Thoracic aorta (tissue), 2 donors: ENCODE measurements at regions not wholly inside any gene's neighbourhood (a gene's known extent, or its start where the extent isn't known, plus 50 kb on each side); places are given as distances from the start of the nearest gene placed in this dataset.
"Not testable (repeated sequence)": the region's sequence is repeated elsewhere in the genome, so short reads cannot be mapped to it uniquely, and the experiment has no call there.

Experiments
- ATAC-seq: fragments of 150-250 bp; one replicate; pipeline ENCODE4 v1.8.0; 2017; ENCODE audit warnings: low read depth; ENCODE audit not compliant: insufficient number of reproducible peaks, low FRiP score
- DNase-seq: peaks from one replicate; pipeline ENCODE4 v3.0.0-alpha.2; 2020; ENCODE audit warnings: low spot score
- H3K27ac ChIP-seq, 2 donors: fragments of 200-600 bp; sonication (generic); 1 replicate in 1 of 2; 2 replicates in 1 of 2; pipeline ENCODE4 v1.5.1; 2016; ENCODE audit warnings: mild to moderate bottlenecking in 2 of 2, moderate library complexity in 2 of 2
- H3K27me3 ChIP-seq: fragments of 200-600 bp; sonication (generic); replicated peaks from 2 replicates; pipeline ENCODE4 v1.6.0; 2016; ENCODE audit warnings: mild to moderate bottlenecking; ENCODE audit not compliant: insufficient read depth
- H3K36me3 ChIP-seq: fragments of 200-600 bp; sonication (generic); one replicate; pipeline ENCODE4 v1.5.1; 2016
- H3K4me1 ChIP-seq, 2 donors: fragments of 200-600 bp; sonication (generic); 1 replicate in 1 of 2; 2 replicates in 1 of 2; pipeline versions ENCODE4 v1.5.1 to v1.6.0; 2016; ENCODE audit warnings: low read depth in 2 of 2, mild to moderate bottlenecking in 1 of 2; ENCODE audit not compliant: control insufficient read depth in 1 of 2
- H3K4me3 ChIP-seq: fragments of 200-600 bp; sonication (generic); 2 replicates; pipeline ENCODE4 v1.5.1; 2016; ENCODE audit warnings: mild to moderate bottlenecking
- H3K9me3 ChIP-seq: fragments of 200-600 bp; sonication (generic); 2 replicates; pipeline ENCODE4 v1.5.1; 2016
- TF ChIP-seq, protein P1 (sequence below): fragments of 200-600 bp; sonication (generic); IDR thresholded peaks from one replicate; pipeline ENCODE4 v1.5.1; 2019; ENCODE audit warnings: antibody characterized with exemption

DNA sequence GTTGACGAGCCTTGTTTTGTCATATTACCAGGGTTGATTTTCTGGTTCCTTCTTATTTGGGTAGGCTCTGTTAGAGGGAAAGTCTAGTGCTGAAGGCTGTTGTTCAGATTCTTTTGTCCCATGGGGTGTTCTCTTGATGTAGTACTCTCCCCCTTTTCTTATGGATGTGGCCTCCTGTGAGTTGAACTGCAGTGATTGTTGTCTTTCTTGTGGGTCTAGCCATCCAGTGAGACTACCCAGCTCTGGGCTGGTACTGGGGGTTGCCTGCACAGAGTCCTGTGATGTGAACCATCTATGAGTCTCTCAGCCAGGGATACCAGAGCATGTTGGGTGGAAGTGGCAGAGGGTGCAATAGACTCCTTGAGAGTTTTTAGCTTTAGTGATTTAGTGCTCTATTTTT lies 680.6 kb downstream of the RFPL4B start:
- H3K4me3 ChIP-seq = no peak overlapping the region
- no peaks in the 10 kb centered on the region for H3K9me3 ChIP-seq
- TF ChIP-seq, protein P1, sequence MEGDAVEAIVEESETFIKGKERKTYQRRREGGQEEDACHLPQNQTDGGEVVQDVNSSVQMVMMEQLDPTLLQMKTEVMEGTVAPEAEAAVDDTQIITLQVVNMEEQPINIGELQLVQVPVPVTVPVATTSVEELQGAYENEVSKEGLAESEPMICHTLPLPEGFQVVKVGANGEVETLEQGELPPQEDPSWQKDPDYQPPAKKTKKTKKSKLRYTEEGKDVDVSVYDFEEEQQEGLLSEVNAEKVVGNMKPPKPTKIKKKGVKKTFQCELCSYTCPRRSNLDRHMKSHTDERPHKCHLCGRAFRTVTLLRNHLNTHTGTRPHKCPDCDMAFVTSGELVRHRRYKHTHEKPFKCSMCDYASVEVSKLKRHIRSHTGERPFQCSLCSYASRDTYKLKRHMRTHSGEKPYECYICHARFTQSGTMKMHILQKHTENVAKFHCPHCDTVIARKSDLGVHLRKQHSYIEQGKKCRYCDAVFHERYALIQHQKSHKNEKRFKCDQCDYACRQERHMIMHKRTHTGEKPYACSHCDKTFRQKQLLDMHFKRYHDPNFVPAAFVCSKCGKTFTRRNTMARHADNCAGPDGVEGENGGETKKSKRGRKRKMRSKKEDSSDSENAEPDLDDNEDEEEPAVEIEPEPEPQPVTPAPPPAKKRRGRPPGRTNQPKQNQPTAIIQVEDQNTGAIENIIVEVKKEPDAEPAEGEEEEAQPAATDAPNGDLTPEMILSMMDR = no peak
- no peak overlapping the region for H3K27ac ChIP-seq
- H3K36me3 ChIP-seq = no peaks in the 10 kb centered on the region
- no peaks in the 10 kb centered on the region for H3K4me1 ChIP-seq
- no peak for ATAC-seq
- H3K27me3 ChIP-seq = no peaks in the 10 kb centered on the region
- no peak for DNase-seq

DNA sequence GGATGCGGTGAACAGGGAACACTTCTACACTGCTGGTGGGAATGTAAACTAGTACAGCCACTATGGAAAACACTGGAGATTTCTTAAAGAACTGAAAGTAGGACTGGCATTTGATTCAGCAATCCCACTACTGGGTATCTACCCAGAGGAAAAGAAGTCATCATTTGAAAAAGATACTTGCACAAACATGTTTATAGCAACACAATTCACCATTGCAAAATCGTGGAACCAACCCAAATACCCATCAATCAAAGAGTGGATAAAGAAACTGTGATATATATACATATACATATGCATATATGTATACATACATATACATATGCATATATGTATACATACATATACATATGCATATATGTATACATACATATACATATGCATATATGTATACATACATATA lies 682.0 kb downstream of the RFPL4B start:
- ATAC-seq, H3K36me3 ChIP-seq, DNase-seq, H3K9me3 ChIP-seq, H3K27me3 ChIP-seq, H3K4me1 ChIP-seq, H3K4me3 ChIP-seq, H3K27ac ChIP-seq: not testable (repeated sequence)

DNA sequence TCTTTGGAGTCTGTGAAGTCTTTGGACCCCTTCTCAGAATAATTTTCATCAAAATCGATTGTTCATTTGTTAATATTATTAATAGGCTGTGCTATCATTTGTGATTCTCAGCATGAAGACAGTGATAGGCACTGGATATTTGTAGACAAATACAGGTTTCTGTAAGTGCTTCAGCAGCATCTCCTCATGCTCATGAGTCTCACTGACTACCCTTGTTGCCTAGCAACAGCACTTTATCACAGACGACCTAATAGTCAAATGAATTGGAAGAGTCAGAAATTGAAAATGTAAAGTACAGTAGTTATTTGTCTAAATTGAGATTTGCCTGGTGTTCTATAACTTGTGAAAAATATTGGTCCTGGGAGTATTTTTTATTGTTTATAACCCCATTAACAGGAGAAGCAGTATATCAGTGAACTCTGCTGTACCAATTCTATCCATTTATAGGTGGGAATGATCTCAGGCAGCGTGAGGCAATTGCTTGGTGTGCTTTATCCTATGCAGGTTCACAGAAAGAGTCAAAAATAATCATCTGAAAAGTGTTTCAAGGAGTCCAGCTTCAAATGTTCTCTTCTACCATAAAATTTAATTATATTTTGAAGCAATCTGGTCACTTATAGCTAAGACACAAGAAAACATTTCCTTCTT lies 684.6 kb downstream of the RFPL4B start:
- Histone ChIP-seq H3K4me3 (no peak overlapping the region), H3K4me1 (no peaks in the 10 kb centered on the region), H3K9me3 (no peaks in the 10 kb centered on the region), H3K27ac (no peak overlapping the region), H3K36me3 (no peaks in the 10 kb centered on the region), H3K27me3 (no peaks in the 10 kb centered on the region)
- DNase-seq = no peak
- TF ChIP-seq, protein P1 = no peak
- no peak for ATAC-seq

DNA sequence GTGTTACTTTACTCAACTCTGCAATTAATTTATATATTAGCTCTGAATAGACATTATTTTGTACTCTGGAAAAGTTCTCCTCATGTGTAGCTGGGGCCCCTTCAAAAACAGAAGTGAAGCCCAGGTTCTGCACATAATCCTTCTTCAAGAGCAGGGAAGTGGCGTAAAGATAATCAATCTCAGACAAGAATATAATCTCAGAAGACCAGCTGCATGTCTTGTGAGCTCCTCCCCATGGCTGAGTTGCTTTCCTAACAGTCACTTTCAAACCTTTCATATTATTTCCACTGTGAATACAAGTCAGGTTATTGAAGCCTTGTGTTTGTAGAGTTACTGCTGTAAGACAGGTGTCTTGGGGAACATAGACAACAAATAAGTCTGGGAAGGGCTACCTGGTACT lies 691.9 kb downstream of the RFPL4B start:
- ATAC-seq (no peak), DNase-seq (no peak)
- H3K9me3 ChIP-seq = no peaks in the 10 kb centered on the region
- no peaks in the 10 kb centered on the region for H3K36me3 ChIP-seq
- H3K4me3 ChIP-seq = no peak overlapping the region
- H3K27me3 ChIP-seq = no peaks in the 10 kb centered on the region
- no peaks in the 10 kb centered on the region for H3K4me1 ChIP-seq
- no peak overlapping the region for H3K27ac ChIP-seq
- TF ChIP-seq, protein P1 = no peak

DNA sequence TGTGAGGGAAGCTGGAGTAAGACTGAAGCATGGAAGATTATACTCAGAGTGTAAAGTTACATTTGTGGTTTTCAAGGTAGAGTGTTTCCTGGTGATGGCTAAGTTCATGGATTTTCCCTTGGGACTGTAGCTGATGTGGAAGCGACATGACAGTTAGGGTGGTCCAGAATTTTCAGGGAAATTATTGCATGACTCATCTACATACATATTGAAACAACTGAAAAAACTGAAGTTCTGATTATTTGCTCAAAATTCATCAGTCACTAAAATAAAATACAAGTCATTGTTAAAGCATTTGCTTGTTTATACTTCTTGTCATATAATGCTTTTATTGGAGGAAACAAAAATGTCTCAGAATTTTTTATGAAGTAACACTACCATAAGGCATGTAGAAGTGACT lies 700.0 kb downstream of the RFPL4B start:
- TF ChIP-seq, protein P1 = no peak

DNA sequence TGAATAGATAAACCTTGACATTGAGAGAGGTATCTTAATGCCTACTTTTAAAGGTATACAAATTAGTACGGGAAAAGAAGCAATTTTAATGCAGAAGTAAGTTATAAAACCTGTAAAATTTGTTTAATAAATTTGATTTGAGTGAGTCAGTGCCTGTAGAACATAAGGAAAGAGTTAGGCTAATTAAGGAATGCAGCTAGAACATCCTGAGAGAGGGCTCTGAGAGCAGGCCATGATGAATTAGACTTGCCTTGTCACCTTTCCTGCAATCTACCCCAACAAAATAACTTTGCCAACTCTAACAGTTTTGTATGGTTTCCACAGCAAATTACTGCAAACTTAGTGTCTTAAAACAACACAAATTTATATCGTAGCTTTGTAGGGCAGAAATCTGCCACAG lies 700.8 kb downstream of the RFPL4B start:
- Histone ChIP-seq H3K4me1 (peaks cover 0 to 4% of the 10 kb centered on the region in 2 donors), H3K9me3 (no peaks in the 10 kb centered on the region)
- TF ChIP-seq, protein P1 = no peak

More for the DNA sequence above, 700.0 kb downstream of the RFPL4B start:
- Histone ChIP-seq H3K4me1 (no peaks in the 10 kb centered on the region), H3K4me3 (no peak overlapping the region), H3K36me3 (no peaks in the 10 kb centered on the region), H3K9me3 (no peaks in the 10 kb centered on the region), H3K27me3 (no peaks in the 10 kb centered on the region), H3K27ac (no peak overlapping the region)
- ATAC-seq (no peak), DNase-seq (no peak)

More for the DNA sequence above, 700.8 kb downstream of the RFPL4B start:
- Histone ChIP-seq H3K36me3 (no peaks in the 10 kb centered on the region), H3K27me3 (no peaks in the 10 kb centered on the region), H3K27ac (no peak overlapping the region), H3K4me3 (no peak overlapping the region)
- ATAC-seq (no peak), DNase-seq (no peak)
